ENCODE measurements at regions not wholly inside any gene's neighbourhood (a gene's known extent, or its start where the extent isn't known, plus 50 kb on each side); places are given as distances from the start of the nearest gene placed in this dataset.

- ATAC-seq (ENCODE audit: insufficient read depth, low FRiP score) (peak; percentile 91), DNase-seq (peak; percentile 31 to 54 (median 43))
- Histone ChIP-seq H3K4me3 (no peak overlapping the region), H3K9me3 (ENCODE audit: control insufficient read depth in 4 of 4, insufficient read depth in 3 of 4, low read length in 3 of 4) (no peaks in the 10 kb centered on the region), H3K27me3 (ENCODE audit: control insufficient read depth in 3 of 3, insufficient read depth in 3 of 3, low read length in 2 of 3) (no peaks in the 10 kb centered on the region), H3K27ac (ENCODE audit: low read depth in 1 of 2, low read length in 1 of 2) (peak overlapping the region in 1 of 2 donors; percentile 62), H3K9ac (ENCODE audit: insufficient read depth in 1 of 2, low read length in 2 of 2) (no peak overlapping the region), H3K36me3 (ENCODE audit: control insufficient read depth in 4 of 4, insufficient read depth in 4 of 4, low read length in 4 of 4) (peaks cover 0 to 4% (median 2%) of the 10 kb centered on the region in 4 donors), H3K4me1 (ENCODE audit: control insufficient read depth in 5 of 5, insufficient read depth in 5 of 5, low read length in 5 of 5) (peaks cover 0 to 12% (median 0%) of the 10 kb centered on the region in 5 donors)
- no peak for TF ChIP-seq CTCF (IDR thresholded peaks at IDR 0.05; ENCODE audit: control extremely low read depth, extremely low read depth)
- 59 to 83% methylated on average over 12 of the region's 12 CpGs for WGBS, 2 donors
These were observed 62.8 kb upstream of the KIF26B start for GRCh38 chr1:245091818-245092637.

- H3K9me3 ChIP-seq (ENCODE audit: control insufficient read depth in 4 of 4, insufficient read depth in 3 of 4, low read length in 3 of 4): no peaks in the 10 kb centered on the region
- H3K27ac ChIP-seq (ENCODE audit: low read depth in 1 of 2, low read length in 1 of 2): no peak overlapping the region
- 88 to 94% methylated on average over 16 of the region's 16 CpGs for WGBS, 2 donors
- ATAC-seq (ENCODE audit: insufficient read depth, low FRiP score) (no peak), DNase-seq (no peak)
- H3K27me3 ChIP-seq (ENCODE audit: control insufficient read depth in 3 of 3, insufficient read depth in 3 of 3, low read length in 2 of 3): no peaks in the 10 kb centered on the region
- H3K9ac ChIP-seq (ENCODE audit: insufficient read depth in 1 of 2, low read length in 2 of 2): no peak overlapping the region
- peaks cover 0 to 4% (median 2%) of the 10 kb centered on the region in 4 donors for H3K36me3 ChIP-seq (ENCODE audit: control insufficient read depth in 4 of 4, insufficient read depth in 4 of 4, low read length in 4 of 4)
- no peak for TF ChIP-seq CTCF (IDR thresholded peaks at IDR 0.05; ENCODE audit: control extremely low read depth, extremely low read depth)
- peaks cover 0 to 6% (median 0%) of the 10 kb centered on the region in 5 donors for H3K4me1 ChIP-seq (ENCODE audit: control insufficient read depth in 5 of 5, insufficient read depth in 5 of 5, low read length in 5 of 5)
- H3K4me3 ChIP-seq: no peak overlapping the region
These were observed 63.6 kb upstream of the KIF26B start for GRCh38 chr1:245091171-245091621.

- Histone ChIP-seq H3K4me1 (ENCODE audit: control insufficient read depth in 5 of 5, insufficient read depth in 5 of 5, low read length in 5 of 5) (peaks cover 0 to 6% (median 0%) of the 10 kb centered on the region in 5 donors), H3K9ac (ENCODE audit: insufficient read depth in 1 of 2, low read length in 2 of 2) (no peak overlapping the region), H3K9me3 (ENCODE audit: control insufficient read depth in 4 of 4, insufficient read depth in 3 of 4, low read length in 3 of 4) (no peaks in the 10 kb centered on the region), H3K27ac (ENCODE audit: low read depth in 1 of 2, low read length in 1 of 2) (no peak overlapping the region), H3K27me3 (ENCODE audit: control insufficient read depth in 3 of 3, insufficient read depth in 3 of 3, low read length in 2 of 3) (no peaks in the 10 kb centered on the region), H3K36me3 (ENCODE audit: control insufficient read depth in 4 of 4, insufficient read depth in 4 of 4, low read length in 4 of 4) (peaks cover 0 to 6% (median 2%) of the 10 kb centered on the region in 4 donors), H3K4me3 (no peak overlapping the region)
- ATAC-seq (ENCODE audit: insufficient read depth, low FRiP score) (no peak), DNase-seq (no peak)
- no peak for TF ChIP-seq CTCF (IDR thresholded peaks at IDR 0.05; ENCODE audit: control extremely low read depth, extremely low read depth)
- 92 to 95% methylated on average over 11 of the region's 11 CpGs for WGBS, 2 donors
These were observed 64.2 kb upstream of the KIF26B start for GRCh38 chr1:245090491-245091090.

Measured in lung (tissue), 11 donors.